HG03457 (cell line): ENCODE measurements at regions not wholly inside any gene's neighbourhood (a gene's known extent, or its start where the extent isn't known, plus 50 kb on each side); places are given as distances from the start of the nearest gene placed in this dataset.
"Not testable (repeated sequence)": the region's sequence is repeated elsewhere in the genome, so short reads cannot be mapped to it uniquely, and the experiment has no call there.

Experiments
- ATAC-seq: cut with Tn5 transposase; IDR thresholded peaks from one replicate; pipeline ENCODE4 v1.9.1; 2021; ENCODE audit warnings: moderate number of reproducible peaks; ENCODE audit not compliant: unreplicated experiment

DNA sequence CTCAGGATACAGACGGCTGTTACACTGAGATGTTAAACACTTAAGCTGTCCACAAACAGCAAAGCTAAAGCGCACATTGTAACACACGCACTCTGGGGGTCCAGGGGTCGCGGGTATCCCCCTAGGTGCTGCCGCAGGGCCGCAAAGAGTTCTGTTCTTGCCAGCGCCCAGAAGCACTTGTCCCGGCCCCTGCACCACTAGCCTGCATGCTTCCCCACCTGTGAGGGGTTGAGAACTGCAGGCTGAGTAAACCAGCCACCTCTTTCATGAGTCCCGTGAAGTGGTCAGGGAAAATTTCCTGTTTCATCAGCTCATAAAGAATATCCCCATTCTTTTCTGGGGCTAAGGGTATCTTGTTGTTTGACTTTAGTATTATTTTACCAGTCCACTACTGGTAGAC is 154.4 kb upstream of the FBXL17 start:
- no peak for ATAC-seq

DNA sequence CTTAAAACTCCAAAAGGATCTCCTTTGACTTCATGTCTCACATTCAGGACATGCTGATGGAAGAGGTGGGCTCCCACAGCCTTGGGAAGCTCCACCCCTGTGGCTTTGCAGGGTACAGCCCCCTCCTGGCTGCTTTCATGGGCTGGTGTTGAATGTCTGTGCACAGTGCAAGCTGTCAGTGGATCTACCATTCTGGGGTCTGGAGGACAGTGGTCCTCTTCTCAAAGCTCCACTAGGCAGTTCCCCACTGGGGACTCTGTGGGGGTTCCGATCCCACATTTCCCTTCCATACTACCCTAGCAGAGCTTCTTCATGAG is 150.2 kb upstream of the FBXL17 start:
- ATAC-seq: not testable (repeated sequence)

DNA sequence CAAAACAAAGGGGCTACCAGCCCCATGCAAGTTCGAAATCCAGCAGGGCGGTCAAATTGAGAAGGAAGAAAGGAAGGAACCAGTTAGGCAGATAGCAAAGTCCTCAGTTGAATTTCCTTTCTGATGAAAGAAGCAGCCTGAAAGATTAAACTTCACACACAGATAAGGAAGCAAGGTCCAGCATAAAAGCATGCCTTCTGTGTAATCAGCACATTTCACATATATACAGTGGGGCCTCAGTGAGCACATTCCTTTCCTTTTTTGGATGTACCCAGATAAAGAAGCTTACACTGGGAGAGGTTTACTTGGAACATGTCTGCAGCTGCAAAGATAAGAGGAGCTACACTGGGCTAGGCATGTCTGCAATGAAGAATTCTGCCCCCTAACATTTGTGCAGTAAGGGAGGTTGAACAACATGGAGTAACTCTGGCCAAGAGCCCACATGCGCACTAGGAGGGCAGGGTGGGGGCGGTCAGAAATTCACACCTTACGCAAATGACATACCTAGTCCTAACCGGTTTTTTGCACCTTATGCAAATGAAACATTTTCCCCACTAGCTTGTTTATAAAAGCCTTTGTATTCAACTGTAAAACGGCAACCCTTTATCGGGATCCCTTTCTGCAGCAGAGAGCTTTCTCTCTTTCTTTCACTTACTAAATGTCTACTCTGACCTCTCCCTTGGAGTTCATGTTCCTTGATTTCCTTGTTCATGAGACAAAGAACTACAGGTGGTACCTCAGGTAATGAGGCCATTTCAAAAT is 149.7 kb upstream of the FBXL17 start:
- no peak for ATAC-seq

DNA sequence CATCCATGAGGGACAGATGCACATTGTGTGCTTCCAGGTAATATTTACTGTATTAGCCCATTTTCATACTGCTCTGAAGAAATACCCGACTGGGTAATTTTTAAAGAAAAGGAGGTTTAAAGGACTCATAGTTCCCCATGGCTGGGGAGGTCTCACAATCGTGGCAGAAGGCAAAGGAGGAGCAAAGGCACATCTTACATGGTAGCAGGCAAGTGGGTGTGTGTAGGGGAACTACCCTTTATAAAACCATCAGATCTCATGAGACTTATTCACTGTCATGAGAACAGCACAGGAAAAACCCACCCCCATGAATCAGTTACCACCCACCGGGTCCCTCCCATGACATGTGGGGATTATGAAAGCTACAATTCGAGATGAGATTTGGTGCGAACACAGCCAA is 148.8 kb upstream of the FBXL17 start:
- no peak for ATAC-seq

DNA sequence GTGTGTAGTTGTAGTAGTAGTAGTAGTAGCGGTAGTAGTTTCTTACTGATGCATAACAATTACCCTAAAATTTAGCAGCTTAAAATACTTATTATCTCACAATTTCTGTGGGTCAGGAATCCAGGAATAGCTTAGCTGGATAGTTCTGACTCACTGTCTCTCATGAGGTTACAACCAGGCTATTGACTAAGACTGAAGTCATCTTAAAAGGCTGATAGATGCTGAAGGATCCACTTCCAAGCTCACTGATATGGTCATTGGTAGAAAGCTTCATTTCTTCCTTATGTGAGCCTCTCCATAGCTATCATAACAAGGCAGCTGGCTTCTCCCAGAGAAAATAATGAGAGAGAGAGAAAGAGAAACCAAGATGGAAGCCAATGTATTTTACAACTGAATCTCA is 147.5 kb upstream of the FBXL17 start:
- ATAC-seq: no peak

DNA sequence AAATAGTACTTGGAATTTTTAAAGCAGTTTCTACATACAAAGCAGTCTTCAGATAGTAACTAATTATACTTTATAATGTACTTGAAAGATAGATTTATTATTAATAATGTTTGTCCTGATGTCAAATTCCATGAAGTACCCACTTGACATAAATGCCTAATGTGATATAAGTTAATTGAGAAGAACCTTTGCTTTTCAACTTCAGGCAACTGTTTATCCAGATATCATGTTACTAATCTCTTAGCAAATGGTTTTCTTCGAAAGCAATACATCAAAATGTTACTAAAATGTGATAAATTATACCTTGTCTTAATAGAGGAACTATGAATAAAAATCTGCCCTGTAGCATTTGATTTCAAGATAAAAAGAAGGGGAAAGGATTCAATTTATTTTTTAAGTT is 146.8 kb upstream of the FBXL17 start:
- no peak for ATAC-seq

DNA sequence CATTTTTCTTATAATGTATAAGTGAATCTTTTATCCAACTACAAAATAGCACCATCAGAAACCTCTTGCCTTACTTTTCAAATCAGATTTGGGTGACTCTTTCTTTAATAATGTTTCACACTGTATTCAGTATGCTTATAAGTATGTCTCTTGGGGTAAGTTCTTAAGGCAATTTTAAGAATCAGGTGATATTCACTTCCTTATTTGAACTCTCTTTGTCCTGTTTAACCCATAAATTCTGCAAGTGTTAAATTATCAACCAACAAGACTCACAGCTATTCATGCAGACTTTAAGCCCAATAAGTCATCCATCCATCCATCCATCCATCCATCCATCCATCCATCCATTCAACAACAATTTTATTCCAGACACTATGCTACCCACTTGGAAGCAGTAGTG is 142.7 kb upstream of the FBXL17 start:
- no peak for ATAC-seq

DNA sequence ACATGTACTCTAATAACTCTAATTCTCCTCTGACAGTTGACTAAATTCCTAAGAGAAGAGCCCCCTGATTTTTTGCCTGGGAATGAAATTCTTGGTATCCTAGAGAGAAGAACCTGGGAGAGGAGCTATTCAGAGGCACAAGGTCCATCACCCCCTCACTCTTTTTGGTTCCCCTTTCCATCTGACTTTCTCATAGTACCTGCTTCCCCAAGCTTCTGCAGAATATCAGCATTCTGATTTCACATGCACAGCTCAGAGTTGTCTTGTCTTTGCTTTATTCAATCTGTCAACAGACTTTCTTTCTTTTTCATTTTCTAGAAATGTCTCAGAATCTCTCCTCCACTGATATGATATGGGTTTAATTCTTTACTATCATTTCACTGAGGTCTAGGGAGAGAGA is 141.5 kb upstream of the FBXL17 start:
- ATAC-seq: no peak

DNA sequence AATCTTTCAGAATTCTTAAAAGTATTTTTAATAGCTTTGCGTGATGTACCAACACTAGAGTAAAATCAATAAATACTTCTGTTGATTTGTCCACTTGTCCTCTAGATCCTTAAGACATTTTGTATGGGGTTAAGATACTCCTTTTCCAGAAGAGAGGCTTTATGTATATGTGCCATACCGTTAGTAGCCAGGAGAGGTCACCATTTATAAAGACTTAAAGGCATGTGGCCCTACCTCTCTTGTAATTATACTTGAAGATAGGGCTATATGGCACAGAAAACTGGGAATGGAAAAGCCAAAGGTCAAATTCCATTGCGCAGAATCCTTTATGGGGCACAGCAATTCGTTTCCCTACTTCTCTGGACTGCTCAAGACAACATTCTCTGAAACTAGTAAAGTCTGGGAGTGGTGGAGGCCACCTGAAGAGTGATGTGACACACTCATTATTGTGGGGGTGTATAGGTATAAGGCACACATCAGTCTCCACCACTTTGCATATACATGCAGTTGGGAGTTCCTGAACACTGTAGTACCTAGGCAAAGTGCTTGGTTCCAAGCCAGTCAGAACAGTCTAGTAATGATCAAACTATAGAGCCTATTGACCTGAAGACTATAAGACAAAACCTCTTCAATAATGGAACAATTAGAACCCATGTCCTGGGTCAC is 140.1 kb upstream of the FBXL17 start:
- ATAC-seq: no peak

DNA sequence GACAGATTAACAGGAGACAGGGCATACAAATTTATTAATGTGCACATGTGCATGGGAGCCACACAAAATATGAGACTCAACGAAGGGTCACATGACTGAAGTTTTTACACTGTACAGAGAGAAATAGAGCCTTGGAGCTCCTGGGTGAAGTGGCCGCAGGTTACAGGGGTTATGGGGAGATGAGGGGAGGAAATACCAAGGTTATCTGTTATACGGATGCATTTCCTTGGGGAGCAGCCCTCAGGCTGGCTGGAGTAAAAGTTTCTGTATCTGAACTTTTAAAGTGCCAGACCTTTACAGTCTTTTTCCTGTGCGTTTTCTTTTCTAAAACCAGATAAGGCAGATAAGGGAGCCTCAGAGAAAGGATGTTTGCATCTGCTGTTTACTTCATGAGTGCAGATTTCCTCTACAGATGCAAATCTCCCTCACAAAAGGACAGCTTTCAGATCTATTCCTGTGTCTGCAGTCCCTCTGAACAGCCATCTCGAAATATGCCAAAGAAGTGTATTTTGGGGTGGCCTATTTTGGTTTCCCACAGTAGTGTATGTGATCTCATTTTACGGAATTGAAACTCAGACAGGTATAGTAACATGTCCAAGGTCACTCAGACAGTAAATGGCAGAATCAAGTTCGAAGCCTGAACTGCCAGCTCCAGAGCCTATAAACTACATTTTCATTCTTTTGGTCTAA is 139.3 kb upstream of the FBXL17 start:
- peak; percentile 53 for ATAC-seq

DNA sequence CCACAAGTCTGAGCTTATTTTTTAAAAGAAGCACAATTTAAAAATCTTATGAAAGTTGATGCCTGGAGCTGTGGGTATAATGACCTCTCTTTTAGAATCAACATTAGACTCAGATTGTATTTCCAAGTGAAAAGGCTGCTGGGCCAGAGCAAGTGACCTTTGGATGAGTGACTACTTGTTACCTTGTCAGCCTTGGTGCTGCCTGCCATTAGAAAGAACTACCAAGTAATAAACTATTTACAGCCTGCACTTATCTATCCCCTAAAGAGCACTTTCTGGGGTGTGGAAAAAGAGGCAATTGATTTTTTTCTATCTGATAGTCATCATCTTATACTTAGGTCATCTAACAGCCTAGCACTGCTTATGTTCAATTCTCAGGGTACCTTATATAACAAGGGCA is 134.9 kb upstream of the FBXL17 start:
- no peak for ATAC-seq

DNA sequence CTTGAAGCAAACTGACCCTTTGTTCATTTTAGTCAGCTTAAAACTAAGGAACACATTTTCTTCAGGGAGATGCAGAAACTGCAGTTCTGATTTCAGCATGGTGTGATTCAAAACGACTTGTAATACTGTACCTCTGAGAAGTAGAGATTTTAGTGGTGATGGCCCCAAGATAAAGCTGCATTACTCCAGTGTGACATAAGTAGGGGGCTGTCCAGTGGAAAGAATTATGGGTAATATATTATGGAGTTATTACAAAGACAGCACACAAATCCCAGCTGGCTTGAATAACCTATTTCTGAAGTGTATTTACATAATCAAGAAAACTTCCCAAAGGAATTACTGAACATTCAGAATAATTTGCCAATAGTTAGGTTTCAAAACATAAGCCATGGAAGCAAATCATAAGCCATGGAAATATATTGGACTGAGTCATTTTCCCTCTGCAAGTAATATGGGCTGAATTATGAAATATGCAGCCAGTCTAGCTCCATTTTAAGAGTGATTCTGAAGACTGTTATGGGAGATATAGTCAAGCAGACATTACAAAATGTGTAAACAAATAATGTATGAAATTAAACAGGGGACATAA is 133.7 kb upstream of the FBXL17 start:
- no peak for ATAC-seq

DNA sequence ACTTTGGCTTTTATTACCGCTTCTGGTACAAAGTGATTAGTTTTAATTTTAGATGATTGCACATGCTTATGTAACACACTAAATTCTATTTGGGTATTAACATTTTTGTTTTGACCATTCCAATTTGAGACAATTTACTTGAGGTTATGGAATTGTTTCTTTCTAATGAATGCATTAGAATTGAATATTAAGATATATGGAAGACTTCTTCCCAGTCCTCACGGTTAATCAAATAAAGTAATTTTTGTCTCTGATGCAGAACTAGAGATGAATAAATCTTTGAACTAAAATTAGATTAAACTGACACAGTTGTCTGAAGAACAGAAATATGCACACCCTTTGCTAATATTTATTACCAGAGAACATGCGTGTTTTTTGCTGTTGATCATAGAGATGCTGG is 127.1 kb upstream of the FBXL17 start:
- ATAC-seq: no peak

DNA sequence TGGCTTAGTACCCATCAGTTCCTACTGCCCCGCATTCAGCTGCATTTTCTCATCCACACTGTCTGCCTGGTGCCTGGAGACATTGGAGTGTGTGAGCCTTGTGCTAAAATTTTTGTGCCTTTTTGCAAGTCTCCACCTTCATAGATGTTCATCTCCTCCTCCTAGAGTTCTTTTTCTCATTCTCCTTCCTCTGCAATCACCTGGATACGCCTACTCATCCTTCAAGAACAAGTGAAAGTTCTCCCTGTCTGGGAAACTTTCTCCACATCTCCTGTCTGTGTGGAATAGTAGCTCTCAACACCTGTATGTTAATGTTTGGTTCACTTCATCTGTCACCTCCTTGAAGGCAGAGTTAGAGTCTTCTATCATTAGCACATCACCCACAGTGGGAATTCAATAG is 125.7 kb upstream of the FBXL17 start:
- ATAC-seq: no peak

DNA sequence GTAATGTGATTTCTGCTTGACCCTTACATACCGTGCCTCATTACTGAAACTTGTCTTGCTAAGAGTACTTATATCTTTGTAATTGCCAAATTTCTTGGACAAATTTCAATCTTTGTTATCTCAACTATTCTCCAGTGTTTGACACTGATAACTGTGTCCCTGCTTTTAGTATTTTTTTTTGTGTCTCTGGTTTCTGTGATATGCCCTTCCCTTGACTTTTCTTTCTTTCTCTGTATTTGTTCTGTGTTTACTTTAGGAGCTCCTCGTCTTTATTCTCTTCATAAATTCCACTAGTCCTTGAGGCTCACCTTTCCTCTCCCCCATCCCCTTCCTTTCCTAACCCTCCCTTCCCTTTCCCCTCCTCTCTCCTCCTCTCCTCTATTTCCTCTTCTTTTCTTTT is 123.7 kb upstream of the FBXL17 start:
- ATAC-seq: no peak

DNA sequence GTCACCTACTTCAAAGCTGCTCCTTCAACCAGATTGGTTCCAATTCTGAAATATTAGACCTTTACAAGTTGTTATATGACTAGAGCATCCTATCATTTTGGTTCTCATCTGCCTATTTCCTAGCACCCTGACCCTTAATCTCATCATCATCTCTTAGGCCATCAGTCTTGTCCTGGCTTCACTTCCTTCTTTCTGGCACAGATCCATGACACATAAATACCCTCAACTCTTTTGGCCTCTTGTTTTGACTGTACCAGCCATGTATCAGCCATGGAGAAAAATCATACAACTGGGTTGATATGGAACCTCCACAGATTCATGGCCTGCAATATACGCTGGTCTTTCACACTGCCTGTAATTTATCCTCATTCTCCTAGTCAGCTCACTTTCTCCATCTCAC is 123.1 kb upstream of the FBXL17 start:
- ATAC-seq: no peak

DNA sequence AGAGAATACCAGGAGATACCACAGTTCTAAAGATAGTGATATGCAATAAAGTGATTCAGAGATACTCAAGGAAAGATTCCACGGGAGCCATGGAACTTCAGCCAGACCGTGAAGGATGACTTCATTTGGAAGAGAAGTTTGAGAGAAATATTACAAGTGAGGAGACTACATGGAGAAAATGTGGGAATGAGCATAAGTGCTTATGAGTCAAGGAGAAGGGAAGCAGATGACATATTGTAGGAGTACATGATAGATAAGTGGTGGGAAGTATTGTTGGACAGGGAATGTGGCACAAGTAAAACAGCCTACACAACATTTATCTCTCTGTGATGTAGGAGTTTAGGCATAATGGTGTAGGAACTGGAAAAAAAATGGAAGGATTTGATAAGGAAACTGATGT is 122.1 kb upstream of the FBXL17 start:
- no peak for ATAC-seq

DNA sequence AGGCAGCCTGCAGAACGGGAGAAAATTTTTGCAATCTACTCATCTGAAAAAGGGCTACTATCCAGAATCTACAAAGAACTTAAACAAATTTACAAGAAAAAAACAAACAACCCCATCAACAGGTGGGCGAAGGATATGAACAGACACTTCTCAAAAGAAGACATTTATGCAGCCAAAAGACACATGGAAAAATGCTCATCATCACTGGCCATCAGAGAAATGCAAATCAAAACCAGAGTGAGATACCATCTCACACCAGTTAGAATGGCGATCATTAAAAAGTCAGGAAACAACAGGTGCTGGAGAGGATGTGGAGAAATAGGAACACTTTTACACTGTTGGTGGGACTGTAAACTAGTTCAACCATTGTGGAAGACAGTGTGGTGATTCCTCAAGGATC is 113.7 kb upstream of the FBXL17 start:
- ATAC-seq: not testable (repeated sequence)

DNA sequence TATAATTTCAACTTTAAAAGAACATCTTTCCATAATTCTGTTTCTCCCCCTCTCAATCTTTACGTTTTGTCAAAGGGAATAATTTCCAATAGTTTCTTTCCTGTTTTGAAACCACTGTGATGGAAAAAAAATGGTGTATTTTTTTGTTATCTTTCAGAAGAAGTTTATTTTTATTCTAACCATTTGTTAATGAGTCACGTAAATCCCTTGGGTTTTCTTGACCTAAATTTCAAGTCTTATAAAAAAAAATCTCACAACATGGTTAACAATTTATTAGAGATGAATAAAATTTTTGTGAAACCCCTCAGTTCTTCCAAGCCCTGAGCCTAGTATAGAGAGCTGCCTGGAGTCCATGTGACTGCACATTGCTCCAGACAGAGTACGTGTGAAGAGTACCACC is 106.1 kb upstream of the FBXL17 start:
- ATAC-seq: no peak

DNA sequence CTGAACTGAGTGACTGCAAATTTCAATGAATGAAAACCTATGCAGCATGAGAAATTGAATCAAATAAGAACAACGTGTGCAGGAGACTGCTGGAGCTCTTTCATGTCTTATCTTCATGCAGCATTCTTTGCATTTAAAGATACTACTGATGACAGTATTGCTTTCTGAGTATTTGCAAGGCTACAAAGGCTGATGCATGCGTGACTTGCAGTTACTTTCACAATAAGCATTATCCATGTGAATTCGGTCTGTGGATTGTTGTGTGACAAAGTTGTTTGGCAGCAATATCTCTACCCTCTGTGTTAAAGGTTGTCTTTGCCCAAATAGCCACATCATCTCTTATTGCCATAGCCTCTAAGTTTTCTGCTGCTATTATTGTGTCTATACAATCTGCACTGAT is 102.1 kb upstream of the FBXL17 start:
- no peak for ATAC-seq

DNA sequence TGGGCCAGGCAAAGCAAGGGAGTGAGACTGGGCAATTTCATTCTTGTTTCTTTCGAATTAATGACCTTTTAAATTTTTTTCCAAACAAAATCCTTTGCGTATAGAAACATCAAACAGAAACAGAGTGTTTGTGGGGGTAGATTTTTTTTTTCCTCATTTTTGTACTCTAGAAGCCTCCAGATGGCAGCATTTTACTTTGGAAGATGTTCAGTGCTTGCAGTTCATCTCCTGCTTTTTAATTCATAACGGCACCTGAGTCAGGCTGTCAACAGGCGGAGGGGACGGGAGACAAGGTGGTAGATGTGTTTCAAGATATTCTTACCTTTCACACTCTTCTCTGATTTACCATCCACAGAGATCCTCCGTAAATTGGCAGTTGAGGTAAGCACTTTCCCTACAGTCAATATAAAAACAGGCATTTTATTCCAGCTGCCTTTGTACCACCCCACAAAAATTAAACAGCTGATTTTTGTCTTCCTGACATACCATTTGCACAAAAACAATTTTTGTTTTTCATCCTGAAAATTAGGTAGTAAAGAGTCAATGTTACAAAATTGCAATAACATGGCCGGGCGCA is 99.5 kb upstream of the FBXL17 start:
- ATAC-seq: no peak

DNA sequence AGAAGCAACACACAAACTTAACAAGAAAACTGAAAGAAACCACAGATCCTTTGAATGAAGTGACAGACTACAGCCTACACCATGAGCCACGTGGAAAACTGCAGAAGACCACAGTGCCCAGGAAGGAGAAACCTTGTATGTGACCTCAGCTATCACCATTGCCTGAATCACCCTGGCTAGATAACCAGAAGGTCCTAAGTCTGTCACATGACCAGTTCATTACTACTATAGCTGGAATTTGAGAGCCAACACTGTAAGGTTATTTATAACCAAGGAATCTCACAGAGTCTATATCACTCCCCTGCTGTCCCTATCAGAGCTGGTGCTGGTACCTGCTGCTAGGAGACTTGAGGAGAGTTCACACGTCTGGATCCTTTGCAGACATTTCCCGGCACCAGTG is 90.3 kb upstream of the FBXL17 start:
- no peak for ATAC-seq
